ENCODE measurements at regions not wholly inside any gene's neighbourhood (a gene's known extent, or its start where the extent isn't known, plus 50 kb on each side); places are given as distances from the start of the nearest gene placed in this dataset.

DNA sequence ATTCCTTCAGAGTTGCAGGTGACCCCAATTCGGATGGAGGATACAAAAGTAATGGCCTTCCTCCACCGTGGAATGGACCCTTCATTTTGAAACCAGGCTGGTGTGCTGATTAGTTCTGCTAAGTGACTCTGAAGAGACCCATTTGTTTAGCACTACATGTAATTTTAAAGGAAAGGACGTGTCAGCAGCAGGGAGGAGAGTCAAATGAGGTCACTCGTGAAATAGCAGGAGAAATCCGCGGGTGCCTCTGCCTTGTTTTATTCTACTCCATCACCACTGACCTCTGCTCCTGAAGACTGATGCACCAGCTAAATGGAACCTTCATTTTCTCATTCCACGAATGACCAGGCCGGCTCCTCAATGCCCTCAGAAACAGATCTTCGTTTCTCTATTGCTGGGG lies 589.2 kb downstream of the CDH11 start:
- DNase-seq: no peak

DNA sequence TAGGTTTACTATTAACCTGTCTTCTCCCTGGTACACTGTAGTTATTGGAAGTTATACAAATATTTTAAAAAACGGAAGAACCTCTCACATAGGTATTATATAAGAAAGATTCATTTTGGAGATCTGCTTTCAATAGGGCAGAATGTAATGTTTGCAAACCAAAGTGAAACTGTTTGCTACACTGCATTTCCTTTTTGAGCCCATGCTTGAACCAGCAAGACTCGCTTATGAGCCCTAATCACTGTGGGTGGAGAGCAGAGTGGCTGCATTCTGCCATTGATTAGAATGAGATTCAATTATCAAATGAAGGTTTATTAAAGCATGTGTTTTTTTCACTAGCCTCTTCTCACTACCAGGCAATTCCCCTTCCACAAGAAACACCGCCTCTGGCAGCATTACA lies 589.7 kb downstream of the CDH11 start:
- DNase-seq: no peak

DNA sequence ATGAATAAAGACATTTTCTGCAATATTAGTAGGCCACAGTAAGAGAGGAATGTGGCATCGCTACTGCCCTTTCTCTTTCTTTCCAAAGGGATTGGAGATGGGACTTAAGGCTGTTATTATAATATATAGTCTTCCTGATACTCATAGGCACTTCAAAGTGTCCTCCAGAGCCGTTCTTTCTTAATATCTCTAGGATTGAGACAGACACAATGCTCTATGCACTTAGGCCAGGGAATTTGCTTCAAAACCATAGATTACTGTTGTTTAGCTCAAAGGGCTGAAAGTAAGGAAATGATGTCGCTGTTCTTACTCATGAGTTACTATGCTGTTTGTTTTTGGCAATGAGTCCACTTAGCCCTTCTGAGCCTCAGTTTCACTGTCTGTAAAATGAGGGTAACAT lies 590.5 kb downstream of the CDH11 start:
- DNase-seq: no peak

DNA sequence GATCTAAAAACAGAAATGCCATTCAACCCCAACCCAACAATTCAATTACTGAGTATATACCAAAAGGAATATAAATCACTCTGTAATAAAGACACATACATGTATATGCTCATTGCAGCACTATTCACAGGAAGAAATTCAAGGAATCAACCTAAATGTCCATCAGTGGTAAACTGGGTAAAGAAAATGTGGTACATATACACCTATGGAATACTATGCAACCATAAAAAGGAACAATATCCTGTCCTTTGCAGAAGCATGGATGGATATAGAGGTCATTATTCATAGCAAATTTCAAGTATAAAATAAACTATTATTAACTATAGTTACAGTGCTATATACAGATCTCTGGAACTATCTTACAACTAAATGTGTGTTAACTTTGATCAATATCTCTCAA lies 599.3 kb downstream of the CDH11 start:
- DNase-seq: no peak

DNA sequence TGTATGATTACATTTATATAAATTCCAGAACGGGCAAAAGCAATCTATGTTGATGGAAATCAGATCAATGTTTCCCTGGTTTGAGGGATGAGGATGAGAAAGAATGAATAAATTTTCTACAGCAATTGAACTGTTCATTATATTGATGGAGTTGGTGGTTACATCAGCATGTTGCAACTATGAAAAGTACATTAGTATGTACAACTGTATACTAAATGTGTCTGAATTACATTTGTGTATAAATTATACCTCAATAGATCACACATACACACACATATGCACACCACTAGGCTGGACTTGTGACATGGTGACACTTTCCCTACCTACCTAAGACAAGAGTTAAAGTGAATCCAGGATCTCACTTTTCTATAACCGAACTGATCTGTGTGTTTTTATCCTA lies 608.0 kb downstream of the CDH11 start:
- DNase-seq: no peak

DNA sequence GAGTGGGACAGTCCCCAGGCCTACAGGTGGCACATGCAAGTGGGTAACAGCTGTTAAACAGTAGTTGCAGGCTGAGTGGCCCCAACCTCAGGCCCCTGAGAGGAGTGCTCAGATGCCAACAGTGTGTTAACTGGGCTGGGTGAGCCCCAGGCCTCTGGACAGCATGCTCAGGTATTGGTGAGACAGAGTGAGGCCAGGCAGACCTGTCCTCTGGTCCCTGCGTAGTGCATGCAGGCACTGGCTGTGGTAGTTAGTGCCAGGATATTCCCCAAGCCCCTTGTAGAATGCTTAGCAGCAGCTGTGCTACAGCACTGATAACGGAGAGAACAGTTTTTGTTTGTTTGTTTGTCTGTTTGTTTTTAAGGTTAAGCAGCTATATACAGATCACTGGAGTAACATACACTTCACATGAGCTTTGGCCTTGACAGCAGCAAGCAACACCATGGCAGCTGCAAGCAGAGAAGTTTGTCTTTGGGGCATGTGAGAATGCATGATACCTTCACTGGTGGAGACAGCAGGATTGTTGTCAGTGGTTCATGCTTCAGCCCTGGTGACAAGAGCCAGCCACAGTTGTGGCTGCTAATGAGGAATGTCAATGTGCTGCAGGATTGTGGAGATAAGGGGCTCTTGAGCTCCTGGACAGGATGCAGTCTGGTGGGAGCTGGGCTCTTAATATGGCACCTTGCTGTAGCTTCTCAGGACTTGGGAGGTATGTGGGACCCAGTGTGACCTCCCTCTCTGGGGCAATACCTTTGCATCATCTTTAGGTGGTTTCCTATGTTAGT lies 614.4 kb downstream of the CDH11 start:
- no peak for DNase-seq

DNA sequence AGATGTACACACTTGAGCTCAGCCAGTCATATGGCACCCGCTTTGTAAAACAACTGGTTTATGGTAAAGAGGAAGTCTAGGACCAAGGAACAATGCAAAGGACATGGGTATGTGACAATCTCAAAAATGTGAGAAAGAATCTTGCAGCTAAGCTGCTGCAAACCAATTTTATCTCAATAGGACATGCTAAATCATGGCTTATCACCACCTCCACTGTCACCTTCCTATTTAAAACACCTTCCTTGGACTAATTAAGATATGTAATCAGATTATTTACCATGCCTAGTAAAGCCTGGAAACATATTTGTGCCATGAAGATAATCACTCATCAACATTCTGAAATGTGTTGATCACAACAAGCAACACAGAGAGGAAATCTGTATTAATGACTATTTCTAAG lies 622.7 kb downstream of the CDH11 start:
- no peak for DNase-seq

DNA sequence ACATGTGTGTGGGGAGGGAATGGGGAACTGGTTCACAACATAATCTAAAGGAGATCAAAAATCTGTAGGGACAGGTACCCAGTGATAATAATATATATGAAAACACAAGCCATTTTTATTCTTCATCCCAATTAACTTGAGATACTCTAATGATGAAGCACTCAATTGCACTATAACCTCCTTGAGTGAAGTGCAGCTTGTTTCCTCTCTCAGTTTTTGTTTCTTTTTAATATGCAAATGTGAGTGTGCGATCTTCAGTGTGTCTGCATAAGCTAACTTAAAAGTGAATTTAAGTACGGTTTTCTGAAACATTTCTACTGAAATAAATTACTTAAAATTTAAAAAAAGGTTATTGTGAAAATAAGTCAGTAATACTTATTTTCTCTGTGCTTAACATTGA lies 623.5 kb downstream of the CDH11 start:
- no peak for DNase-seq

DNA sequence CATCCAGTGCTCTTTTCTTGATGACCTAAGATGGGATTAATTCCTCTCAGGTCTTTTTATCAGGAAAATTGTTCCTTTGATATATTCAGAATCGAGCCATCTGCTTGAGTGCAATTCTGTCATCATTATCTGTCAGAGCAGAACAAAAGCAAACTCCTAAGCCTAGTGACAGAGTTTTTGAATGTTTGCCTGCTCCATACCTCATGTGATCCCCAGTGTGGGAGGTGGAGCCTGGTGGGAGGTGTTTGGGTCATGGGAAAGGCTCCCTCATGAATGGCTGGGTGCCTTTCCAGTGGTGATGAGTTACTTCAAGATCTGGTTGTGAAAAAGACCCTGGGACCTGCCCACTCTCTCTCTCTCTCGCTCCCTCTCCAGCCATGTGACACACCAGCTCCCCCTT lies 628.2 kb downstream of the CDH11 start:
- no peak for DNase-seq

DNA sequence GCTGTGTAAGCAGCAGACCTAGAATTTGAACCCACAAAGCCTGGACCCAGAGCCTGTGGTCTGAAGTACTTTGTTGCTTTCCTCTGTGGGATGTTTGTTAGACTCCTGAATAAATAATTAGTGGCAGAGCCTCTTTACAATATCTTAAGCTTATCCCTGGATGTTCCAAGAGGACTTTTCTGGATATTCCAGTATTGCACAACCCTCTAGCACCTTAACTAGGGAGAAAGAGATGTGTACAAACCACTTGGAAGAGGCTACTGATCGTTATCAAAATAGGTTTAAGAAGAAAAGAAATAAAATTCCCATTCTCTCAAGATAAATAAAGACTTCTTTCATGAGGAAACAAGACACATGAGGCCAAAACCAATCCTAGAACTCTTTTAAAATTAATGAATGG lies 632.4 kb downstream of the CDH11 start:
- DNase-seq: no peak

DNA sequence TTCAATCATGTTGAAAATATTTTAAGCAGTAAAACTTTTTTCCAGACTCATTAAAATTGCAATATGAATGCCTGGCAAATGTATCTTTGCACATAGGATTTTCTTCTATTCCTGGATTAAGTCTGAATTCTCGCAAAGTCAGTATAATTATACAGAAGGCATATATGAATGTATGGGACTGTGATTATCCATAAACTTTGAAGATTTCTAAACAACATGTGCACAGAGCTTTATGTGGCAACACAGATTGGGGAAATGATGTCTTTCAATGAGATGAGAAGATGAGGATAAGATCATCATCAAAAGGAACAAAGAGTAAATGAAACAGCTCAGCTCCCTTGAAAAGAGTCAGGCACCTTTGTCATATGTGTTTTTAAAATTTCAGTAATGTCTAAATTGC lies 635.3 kb downstream of the CDH11 start:
- no peak for DNase-seq

DNA sequence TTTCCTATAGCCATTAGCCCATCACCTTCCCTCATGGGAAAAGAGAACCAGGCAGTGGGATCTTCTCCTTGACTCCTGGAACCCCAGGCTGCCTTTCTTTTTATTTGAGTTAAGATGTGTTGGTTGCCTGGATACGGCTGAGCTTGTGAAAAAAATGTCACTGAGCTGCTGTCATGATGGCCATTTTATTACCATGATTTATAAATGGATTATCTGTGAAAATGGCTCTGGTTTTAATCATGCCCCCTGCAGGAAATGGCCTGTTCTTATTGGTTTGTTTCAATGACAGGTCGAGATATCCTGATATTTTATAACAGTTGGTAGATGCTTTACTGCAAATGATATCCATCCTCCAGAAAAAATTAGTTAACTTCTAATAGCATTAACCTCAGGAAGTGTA lies 640.4 kb downstream of the CDH11 start:
- no peak for DNase-seq

DNA sequence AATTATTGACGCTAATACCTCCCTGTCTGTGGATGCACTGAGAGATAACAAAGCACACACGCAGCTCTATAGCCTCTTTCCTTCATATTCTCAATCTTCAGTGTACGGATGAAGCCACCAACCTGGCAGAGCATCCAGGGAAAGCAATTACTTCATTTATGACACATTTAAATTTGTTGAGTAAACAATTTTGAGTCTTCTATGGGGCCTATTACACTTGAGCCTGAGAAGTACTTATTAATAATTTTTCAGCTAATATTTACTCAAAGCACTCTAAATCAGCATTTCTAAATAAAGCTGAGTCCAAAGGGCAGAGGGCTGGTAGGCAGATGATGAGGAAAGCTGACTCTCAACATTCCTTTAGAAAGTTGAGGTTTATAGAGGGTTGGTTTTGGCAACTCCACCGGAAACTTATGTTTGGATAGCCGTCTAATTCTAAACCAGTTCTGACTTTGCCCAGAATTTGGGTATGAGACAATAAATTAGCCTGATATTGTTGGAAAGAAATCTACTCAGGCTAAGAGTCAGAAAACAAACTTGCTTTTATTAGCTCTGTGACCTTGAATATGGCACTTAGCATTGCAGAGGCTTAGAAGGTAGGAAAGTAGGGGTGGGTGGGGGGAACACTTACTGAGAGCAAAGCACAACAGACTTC lies 643.5 kb downstream of the CDH11 start:
- no peak for DNase-seq

DNA sequence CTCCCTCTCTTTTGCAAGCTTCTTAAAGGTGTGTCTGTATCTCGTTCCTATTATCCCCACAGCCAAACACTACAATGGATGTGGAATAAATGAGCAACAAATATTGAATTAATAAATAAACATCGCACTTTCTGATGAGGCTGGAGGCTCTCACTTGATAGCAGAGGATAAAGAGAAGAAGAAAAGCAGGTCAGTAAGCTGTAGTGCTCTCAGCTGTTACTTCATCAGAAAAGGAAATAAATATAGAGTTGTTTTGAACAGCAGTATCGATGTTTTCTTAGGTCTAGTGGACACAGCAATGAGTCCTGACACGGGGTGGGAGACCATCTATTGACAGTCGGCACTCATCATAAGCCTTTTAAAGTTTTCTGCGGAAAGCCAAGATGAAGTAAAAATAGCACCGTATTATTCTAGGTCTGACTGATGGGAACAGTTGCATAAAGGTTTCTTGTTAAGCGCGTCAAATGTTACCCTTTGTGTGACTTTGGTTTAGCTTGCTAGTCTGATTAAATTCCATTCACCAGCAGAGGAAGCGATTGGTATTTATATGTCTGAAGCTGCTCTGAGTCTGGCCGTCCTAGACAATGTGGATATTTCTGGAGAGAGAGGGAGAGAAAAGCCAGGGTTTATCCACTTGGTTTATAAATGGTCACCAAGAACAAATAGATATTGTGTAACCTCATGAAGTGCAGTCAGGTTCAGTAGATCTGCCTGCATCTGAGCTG lies 646.1 kb downstream of the CDH11 start:
- no peak for DNase-seq

DNA sequence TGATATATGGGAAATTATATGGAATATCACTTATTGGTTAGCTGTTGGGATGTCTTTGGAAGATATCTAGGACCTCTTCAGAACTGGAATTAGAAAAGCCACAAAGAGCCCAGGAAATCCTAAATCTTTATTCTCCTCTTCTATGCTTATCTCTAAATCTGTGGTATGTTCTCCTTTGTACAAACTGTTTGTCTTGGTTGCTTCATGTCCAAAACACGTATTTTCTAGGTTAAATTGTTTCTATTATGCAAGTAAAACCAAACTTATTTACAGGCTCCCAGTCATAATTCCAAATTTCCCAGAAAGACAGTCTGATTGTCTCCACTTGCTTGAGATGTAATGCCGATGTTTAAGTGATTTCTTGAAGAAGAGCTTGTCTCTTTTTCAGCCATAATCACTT lies 650.9 kb downstream of the CDH11 start:
- DNase-seq: no peak

DNA sequence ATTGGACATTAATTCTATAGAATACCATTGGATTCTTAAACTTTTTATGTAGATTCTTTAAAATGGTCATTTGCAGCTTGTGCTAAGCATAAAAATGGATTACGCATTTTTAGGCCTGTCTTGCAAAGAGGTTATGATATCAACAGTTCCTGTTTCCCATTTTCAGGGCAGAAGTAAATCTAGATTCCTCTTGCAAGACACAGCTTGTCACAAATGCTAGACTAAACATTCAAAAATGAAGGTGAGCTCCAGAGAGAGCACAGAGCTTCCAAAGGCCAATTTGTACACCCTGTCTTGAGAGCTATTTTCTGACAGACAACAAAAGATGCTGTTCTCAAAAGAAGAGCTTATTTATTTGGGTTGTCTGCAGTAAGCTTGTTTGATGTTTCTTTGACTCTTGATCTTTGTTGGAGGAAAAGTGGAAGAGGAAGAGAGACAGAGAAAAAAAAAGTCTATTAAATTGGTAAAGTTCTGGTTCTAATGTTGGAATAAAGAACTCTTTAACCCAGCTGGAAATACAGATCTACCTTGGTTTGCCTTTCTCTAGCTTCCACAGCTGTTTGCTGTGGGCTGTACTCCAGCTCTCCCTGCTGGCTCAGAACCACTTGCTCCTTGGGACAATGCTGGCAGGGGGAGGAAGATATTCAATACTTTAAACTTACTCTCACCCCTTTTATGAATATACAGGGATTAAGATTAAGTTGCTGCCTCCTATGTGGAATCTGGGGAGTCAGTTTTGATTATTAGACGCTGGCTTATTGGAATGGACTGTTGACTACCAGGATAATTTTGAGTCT lies 651.8 kb downstream of the CDH11 start:
- no peak for DNase-seq

DNA sequence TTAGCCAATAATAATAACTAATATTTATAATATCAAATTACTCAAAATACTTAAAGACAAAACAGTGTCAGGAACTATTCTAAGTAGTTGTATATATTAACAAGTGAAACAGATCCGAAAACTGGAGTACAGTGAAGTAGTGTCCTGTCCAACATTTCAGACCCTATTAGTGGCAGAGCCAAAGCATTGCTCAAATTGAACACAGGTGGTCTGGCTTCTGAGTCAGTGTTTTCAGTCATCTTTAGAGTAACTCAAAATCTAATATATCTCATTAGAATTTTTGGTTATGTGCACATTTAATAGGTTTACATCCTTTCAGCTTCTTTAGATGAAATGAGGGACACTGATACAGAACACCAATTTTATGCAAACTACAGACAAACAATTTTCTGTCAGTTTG lies 652.5 kb downstream of the CDH11 start:
- DNase-seq: no peak

DNA sequence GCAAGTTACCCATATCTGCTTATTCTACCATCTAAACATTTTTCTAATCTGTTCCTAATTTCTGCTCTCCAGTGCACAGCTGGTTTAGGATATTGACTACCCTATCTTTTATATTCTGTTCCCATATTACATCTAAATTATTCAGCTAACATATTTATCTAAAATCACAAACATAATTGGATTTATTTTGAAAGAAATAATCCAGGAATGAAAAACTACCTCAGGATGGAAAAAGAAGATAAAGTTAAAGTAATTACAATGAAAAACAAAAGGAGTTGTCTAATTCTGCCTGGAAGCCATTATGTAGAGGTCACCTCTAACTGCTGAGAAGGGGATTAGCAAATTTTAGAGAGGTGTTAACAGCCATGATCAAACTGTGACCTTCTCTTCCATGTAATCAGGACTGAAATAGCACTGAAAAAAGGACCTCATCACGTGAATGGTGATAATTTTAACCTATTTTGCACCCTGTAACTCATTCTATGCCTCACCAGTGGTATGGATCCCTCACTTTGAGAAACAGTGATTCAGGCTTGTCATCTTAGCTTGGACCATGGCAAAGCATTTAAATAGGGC lies 653.3 kb downstream of the CDH11 start:
- no peak for DNase-seq

DNA sequence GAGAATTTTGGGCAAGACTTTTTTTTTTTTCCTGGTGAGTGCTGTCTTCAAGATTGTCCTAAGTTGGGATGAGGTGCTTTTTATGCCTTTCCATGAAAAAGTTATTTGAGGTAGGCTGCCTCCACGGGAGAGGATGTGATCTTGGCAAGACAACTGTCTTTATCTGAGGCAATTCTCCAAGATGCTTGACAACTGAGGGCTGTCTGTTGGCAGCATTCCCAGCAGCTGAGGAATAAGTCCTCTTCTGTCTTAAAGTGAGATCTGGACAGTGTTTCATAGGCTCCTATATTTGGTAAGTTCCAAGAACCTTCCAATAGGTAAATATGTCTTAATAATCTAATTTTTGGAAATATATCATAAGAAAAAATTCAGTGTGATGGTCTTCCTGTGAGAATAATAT lies 662.0 kb downstream of the CDH11 start:
- DNase-seq: no peak

DNA sequence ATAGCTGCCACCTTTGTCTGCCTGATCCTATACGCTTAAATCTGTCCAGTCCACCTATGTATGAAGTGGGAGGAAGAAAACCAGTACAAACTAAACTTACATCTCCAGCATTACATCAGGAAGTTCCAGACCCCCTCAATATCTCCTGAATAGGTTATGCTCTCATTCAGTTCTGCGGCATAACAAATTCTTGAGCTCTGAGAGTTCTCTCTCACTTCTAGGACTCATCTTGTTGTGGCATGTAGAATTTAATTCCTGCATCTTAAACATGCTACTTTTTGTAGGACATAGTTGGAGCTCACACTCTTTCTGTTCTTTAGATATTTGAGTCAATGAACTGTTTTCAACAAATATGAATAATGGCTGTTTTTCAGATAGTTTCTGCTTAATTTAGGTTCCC lies 662.5 kb downstream of the CDH11 start:
- no peak for DNase-seq

DNA sequence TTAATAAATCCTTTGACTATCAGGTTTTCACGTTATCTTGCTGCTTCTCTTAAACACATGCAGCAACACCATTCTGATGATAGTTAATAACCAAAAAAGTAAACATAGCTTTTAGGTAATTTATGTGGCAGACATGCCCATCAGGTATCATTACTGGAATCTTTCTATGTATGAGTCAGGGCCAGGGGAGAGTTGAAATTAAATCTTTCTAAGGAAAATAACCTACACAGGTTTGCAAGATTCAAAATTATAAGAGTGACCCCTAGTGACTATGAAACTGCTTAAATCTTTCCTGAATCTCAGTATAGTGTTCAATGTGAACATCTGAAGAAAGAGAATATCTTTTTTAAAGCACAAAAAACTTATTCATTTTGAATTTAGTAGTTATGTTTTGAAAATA lies 666.6 kb downstream of the CDH11 start:
- DNase-seq: no peak

DNA sequence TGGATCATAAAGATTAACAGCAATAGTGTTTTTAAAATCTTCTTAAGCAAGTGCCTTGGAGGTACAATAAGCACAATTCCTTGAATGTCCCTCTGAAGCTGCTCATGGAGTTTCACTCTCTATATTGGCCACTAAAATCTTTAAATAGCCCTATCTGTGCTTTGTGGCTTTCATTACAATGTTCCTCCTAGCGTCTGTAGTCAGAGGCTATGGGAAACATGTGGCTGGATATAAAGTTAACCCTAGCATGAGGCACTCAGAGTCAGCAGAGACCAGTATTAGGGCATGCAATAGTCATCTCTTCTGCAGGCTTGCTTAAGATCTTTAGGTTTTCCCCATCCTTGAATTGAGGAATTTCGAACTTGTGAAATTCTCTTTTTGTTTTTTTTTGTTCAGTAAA lies 668.2 kb downstream of the CDH11 start:
- DNase-seq: no peak

DNA sequence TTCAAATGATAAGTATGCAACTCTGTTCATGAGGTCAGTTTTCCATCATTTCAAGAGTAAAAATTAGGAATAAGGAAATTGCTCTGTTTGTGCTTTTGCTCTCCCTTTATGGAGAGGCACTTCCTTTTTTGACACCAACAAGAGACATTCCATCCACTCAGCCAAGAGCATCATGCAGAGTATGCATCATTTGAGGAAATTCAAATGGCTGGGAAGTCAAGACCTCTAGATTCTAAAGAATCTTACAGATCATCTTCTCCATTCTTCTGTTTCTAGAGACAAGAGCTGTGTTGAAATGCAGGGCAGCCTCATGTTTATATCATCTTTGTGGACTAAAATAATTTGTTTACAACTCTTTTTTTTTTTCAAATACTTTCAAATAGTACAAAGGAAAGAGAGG lies 669.4 kb downstream of the CDH11 start:
- no peak for DNase-seq
